ENCODE measurements at regions not wholly inside any gene's neighbourhood (a gene's known extent, or its start where the extent isn't known, plus 50 kb on each side); places are given as distances from the start of the nearest gene placed in this dataset.

- H3F3A ChIP-seq (ENCODE audit: insufficient read depth) = no peaks in the 10 kb centered on the region
- TF ChIP-seq EZH2phosphoT487 (conservative IDR thresholded peaks at IDR 0.05; ENCODE audit: low read length) (no peak), CTCF (IDR thresholded peaks at IDR 0.05; ENCODE audit: insufficient read depth, low read length, poor library complexity, severe bottlenecking) (no peak)
- H3K4me2 ChIP-seq (ENCODE audit: low read depth, low read length, poor library complexity, severe bottlenecking) = no peak overlapping the region
- no peaks in the 10 kb centered on the region for H3K9me2 ChIP-seq (replicated peaks; ENCODE audit: insufficient read depth, low read length)
- no peaks in the 10 kb centered on the region for H3K79me2 ChIP-seq (ENCODE audit: insufficient read depth, low read length)
- no peak overlapping the region for H3K9ac ChIP-seq (ENCODE audit: low read length)
- no peaks in the 10 kb centered on the region for H4K20me1 ChIP-seq (ENCODE audit: low read depth, low read length)
- H2AFZ ChIP-seq (ENCODE audit: low read depth, low read length, severe bottlenecking) = no peak overlapping the region
- no peak overlapping the region for H3K27ac ChIP-seq (ENCODE audit: low read depth, low read length)
- H3K4me3 ChIP-seq (ENCODE audit: insufficient read depth, low read length, poor library complexity, severe bottlenecking) = no peak overlapping the region
- no peaks in the 10 kb centered on the region for H3K9me3 ChIP-seq (ENCODE audit: insufficient read depth, low read length)
- H3K36me3 ChIP-seq (ENCODE audit: low read length) = no peaks in the 10 kb centered on the region
- H3K27me3 ChIP-seq (ENCODE audit: low read length) = no peaks in the 10 kb centered on the region
These were observed 63.4 kb upstream of the PITX1 start for GRCh38 chr5:135097390-135097789.

- no peaks in the 10 kb centered on the region for H3K79me2 ChIP-seq (ENCODE audit: insufficient read depth, low read length)
- no peak overlapping the region for H3K4me2 ChIP-seq (ENCODE audit: low read depth, low read length, poor library complexity, severe bottlenecking)
- H3F3A ChIP-seq (ENCODE audit: insufficient read depth) = no peaks in the 10 kb centered on the region
- no peak overlapping the region for H3K27ac ChIP-seq (ENCODE audit: low read depth, low read length)
- no peak for TF ChIP-seq CTCF (IDR thresholded peaks at IDR 0.05; ENCODE audit: insufficient read depth, low read length, poor library complexity, severe bottlenecking)
- H3K9me2 ChIP-seq (replicated peaks; ENCODE audit: insufficient read depth, low read length) = no peaks in the 10 kb centered on the region
- no peaks in the 10 kb centered on the region for H3K9me3 ChIP-seq (ENCODE audit: insufficient read depth, low read length)
- no peak overlapping the region for H3K4me3 ChIP-seq (ENCODE audit: insufficient read depth, low read length, poor library complexity, severe bottlenecking)
- no peaks in the 10 kb centered on the region for H3K36me3 ChIP-seq (ENCODE audit: low read length)
- no peaks in the 10 kb centered on the region for H4K20me1 ChIP-seq (ENCODE audit: low read depth, low read length)
- H3K27me3 ChIP-seq (ENCODE audit: low read length) = no peaks in the 10 kb centered on the region
- no peak overlapping the region for H3K9ac ChIP-seq (ENCODE audit: low read length)
- no peak overlapping the region for H2AFZ ChIP-seq (ENCODE audit: low read depth, low read length, severe bottlenecking)
These were observed 61.8 kb upstream of the PITX1 start for GRCh38 chr5:135095871-135096270.

GRCh38 chr5:135095052-135095715, 61.2 kb upstream of the PITX1 start:
- Histone ChIP-seq H3K4me3 (ENCODE audit: insufficient read depth, low read length, poor library complexity, severe bottlenecking) (no peak overlapping the region), H3K9ac (ENCODE audit: low read length) (no peak overlapping the region), H4K20me1 (ENCODE audit: low read depth, low read length) (no peaks in the 10 kb centered on the region), H2AFZ (ENCODE audit: low read depth, low read length, severe bottlenecking) (no peak overlapping the region), H3K9me2 (replicated peaks; ENCODE audit: insufficient read depth, low read length) (no peaks in the 10 kb centered on the region), H3K9me3 (ENCODE audit: insufficient read depth, low read length) (no peaks in the 10 kb centered on the region), H3K27me3 (ENCODE audit: low read length) (no peaks in the 10 kb centered on the region), H3K36me3 (ENCODE audit: low read length) (no peaks in the 10 kb centered on the region), H3F3A (ENCODE audit: insufficient read depth) (no peaks in the 10 kb centered on the region), H3K27ac (ENCODE audit: low read depth, low read length) (no peak overlapping the region), H3K4me2 (ENCODE audit: low read depth, low read length, poor library complexity, severe bottlenecking) (no peak overlapping the region), H3K79me2 (ENCODE audit: insufficient read depth, low read length) (no peaks in the 10 kb centered on the region)
- TF ChIP-seq CTCF (IDR thresholded peaks at IDR 0.05; ENCODE audit: insufficient read depth, low read length, poor library complexity, severe bottlenecking) = no peak
- no peak for TF ChIP-seq EZH2phosphoT487 (conservative IDR thresholded peaks at IDR 0.05; ENCODE audit: low read length)

All from SU-DHL-6 (cell line).